Mesendoderm (in vitro differentiated cells): ENCODE measurements at regions not wholly inside any gene's neighbourhood (a gene's known extent, or its start where the extent isn't known, plus 50 kb on each side); places are given as distances from the start of the nearest gene placed in this dataset.
A peak's percentile ranks its signal among the peaks of the same experiment; 100 is the strongest.

Source experiments
- DNase-seq: peaks from one replicate; pipeline ENCODE4 v3.0.0; 2013
- H2AK5ac ChIP-seq: 2 replicates; pipeline ENCODE4 v1.6.1; 2013; ENCODE audit warnings: low read length, inconsistent platforms
- H2BK120ac ChIP-seq: 2 replicates; pipeline ENCODE4 v1.6.1; 2013; ENCODE audit warnings: low read depth, mild to moderate bottlenecking, low read length, moderate library complexity, mixed read lengths
- H2BK15ac ChIP-seq: replicated peaks from 2 replicates; pipeline ENCODE4 v1.6.1; 2013; ENCODE audit warnings: low read depth, mild to moderate bottlenecking, moderate library complexity
- H2BK5ac ChIP-seq: 2 replicates; pipeline ENCODE4 v1.6.1; 2013; ENCODE audit warnings: low read length, inconsistent platforms
- H3K18ac ChIP-seq: 2 replicates; pipeline ENCODE4 v1.6.1; 2013; ENCODE audit warnings: mild to moderate bottlenecking, low read length, mixed read lengths
- H3K23ac ChIP-seq: one replicate; pipeline ENCODE4 v1.6.1; 2013; ENCODE audit warnings: low read length
- H3K27ac ChIP-seq: 2 replicates; pipeline ENCODE4 v1.5.1; 2013; ENCODE audit warnings: low read depth, mild to moderate bottlenecking, inconsistent platforms, low read length, moderate library complexity
- H3K27me3 ChIP-seq: 2 replicates; pipeline ENCODE4 v1.6.1; 2013; ENCODE audit warnings: low read length, control low read depth, mild to moderate bottlenecking, inconsistent platforms; ENCODE audit not compliant: insufficient read depth, poor library complexity
- H3K36me3 ChIP-seq: 2 replicates; pipeline ENCODE4 v1.6.1; 2013; ENCODE audit warnings: low read length, inconsistent platforms; ENCODE audit not compliant: control insufficient read depth, insufficient read depth
- H3K4ac ChIP-seq: one replicate; pipeline ENCODE4 v1.6.1; 2013; ENCODE audit warnings: low read depth, mild to moderate bottlenecking, low read length, moderate library complexity
- H3K4me1 ChIP-seq: 2 replicates; pipeline ENCODE4 v1.6.1; 2013; ENCODE audit warnings: low read depth, low read length, inconsistent platforms; ENCODE audit not compliant: control insufficient read depth
- H3K4me2 ChIP-seq: 2 replicates; pipeline ENCODE4 v1.6.1; 2013; ENCODE audit warnings: low read length
- H3K4me3 ChIP-seq: 2 replicates; pipeline ENCODE4 v1.5.1; 2013; ENCODE audit warnings: mild to moderate bottlenecking, low read length
- H3K56ac ChIP-seq: one replicate; pipeline ENCODE4 v1.6.1; 2013; ENCODE audit warnings: low read length
- H3K79me1 ChIP-seq: 2 replicates; pipeline ENCODE4 v1.6.1; 2013; ENCODE audit warnings: low read length, inconsistent platforms
- H3K79me2 ChIP-seq: 2 replicates; pipeline ENCODE4 v1.6.1; 2013; ENCODE audit warnings: mild to moderate bottlenecking, low read length; ENCODE audit not compliant: control insufficient read depth, insufficient read depth
- H3K9ac ChIP-seq: 2 replicates; pipeline ENCODE4 v1.6.1; 2013; ENCODE audit warnings: low read length, inconsistent platforms
- H4K5ac ChIP-seq: one replicate; pipeline ENCODE4 v1.6.1; 2013; ENCODE audit warnings: low read length
- H4K8ac ChIP-seq: one replicate; pipeline ENCODE4 v1.6.1; 2013; ENCODE audit warnings: low read depth, mild to moderate bottlenecking, control low read depth, low read length, moderate library complexity
- WGBS: extraction: QIAGEN DNeasy Blood & Tissue Kit; methylation state at CpG from one replicate; pipeline ENCODE4 v1.1.7; 2013; ENCODE audit warnings: low lambda C conversion rate, missing lambda C conversion rate; ENCODE audit not compliant: insufficient coverage; ENCODE audit errors: extremely low coverage; 5-methylcytosine and 5-hydroxymethylcytosine counted together

- H3K27me3 ChIP-seq: no peaks in the 10 kb centered on the region
- no peak overlapping the region for H3K9ac ChIP-seq
- H2BK5ac ChIP-seq: no peak overlapping the region
- no peak overlapping the region for H2AK5ac ChIP-seq
- no peaks in the 10 kb centered on the region for H3K79me2 ChIP-seq
- DNase-seq: no peak
- H3K4ac ChIP-seq: no peak overlapping the region
- no peak overlapping the region for H2BK120ac ChIP-seq
- no peak overlapping the region for H2BK15ac ChIP-seq
- no peaks in the 10 kb centered on the region for H3K36me3 ChIP-seq
- H3K4me3 ChIP-seq: no peak overlapping the region
- no peak overlapping the region for H3K23ac ChIP-seq
- no peaks in the 10 kb centered on the region for H3K4me1 ChIP-seq
- no peaks in the 10 kb centered on the region for H3K79me1 ChIP-seq
- no CpG with 5 or more reads among the region's 2 CpGs for WGBS
- no peak overlapping the region for H3K27ac ChIP-seq
- H3K4me2 ChIP-seq: no peak overlapping the region
- H3K56ac ChIP-seq: no peak overlapping the region
- no peak overlapping the region for H3K18ac ChIP-seq
- H4K8ac ChIP-seq: no peak overlapping the region
- H4K5ac ChIP-seq: no peak overlapping the region
These were observed 125.1 kb downstream of the PRRX1 start for GRCh38 chr1:170789063-170789462.

- H3K23ac ChIP-seq: no peak overlapping the region
- H3K4me3 ChIP-seq: no peak overlapping the region
- H3K79me1 ChIP-seq: no peaks in the 10 kb centered on the region
- no peaks in the 10 kb centered on the region for H3K4me1 ChIP-seq
- H3K56ac ChIP-seq: no peak overlapping the region
- H4K8ac ChIP-seq: no peak overlapping the region
- H2BK120ac ChIP-seq: no peak overlapping the region
- no peaks in the 10 kb centered on the region for H3K27me3 ChIP-seq
- no peak overlapping the region for H3K18ac ChIP-seq
- peak; percentile 41 for DNase-seq
- H2BK5ac ChIP-seq: no peak overlapping the region
- H3K27ac ChIP-seq: no peak overlapping the region
- no peak overlapping the region for H2AK5ac ChIP-seq
- WGBS: no CpG with 5 or more reads among the region's 2 CpGs
- H3K4me2 ChIP-seq: no peak overlapping the region
- no peaks in the 10 kb centered on the region for H3K79me2 ChIP-seq
- no peak overlapping the region for H4K5ac ChIP-seq
- no peak overlapping the region for H3K4ac ChIP-seq
- no peak overlapping the region for H3K9ac ChIP-seq
- no peaks in the 10 kb centered on the region for H3K36me3 ChIP-seq
- no peak overlapping the region for H2BK15ac ChIP-seq
These were observed 126.2 kb downstream of the PRRX1 start for GRCh38 chr1:170790175-170790574.

DNA sequence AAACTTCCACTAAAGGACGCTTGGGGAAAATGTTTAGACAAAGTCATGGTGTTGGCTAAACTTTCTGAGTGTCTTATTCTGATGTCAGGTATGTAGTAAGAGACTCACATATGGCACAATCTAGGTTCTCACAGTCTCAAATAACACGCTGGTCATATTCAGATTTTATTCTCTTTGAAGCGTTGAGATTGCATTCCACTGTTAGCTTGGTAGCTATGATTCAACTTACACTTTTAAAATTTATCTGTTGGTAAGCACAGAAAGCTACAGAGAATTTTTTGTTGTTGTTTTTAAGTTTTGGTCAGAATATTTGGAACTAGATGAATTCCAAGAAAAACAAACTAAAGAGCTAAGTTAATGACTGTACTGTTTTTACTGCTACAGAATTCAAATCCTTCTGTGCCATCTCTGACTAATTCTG lies 126.7 kb downstream of the PRRX1 start:
- DNase-seq: no peak
- no CpG with 5 or more reads among the region's 3 CpGs for WGBS
- no peak overlapping the region for H4K5ac ChIP-seq

DNA sequence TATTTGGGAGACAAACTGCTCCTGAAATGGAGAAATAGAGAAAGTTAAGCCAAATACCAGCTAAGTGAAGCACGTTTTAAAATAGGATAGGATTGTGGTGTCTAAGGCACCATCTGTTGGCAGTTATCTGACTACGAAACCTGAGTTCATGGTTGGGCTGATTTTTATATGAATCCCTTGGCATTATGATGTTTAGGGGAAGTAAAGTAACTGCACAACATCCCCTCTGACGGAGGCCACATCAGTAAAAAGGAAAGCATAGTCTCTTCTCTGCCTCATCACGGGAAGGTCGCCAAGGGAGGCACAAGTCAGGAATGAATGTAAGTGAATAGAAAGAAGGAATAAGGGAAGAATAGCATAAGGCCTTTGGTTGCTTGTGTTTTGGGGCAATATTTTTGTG lies 128.0 kb downstream of the PRRX1 start:
- H2BK120ac ChIP-seq: no peak overlapping the region
- no peak overlapping the region for H3K18ac ChIP-seq
- no peak overlapping the region for H4K5ac ChIP-seq
- H4K8ac ChIP-seq: no peak overlapping the region
- no peak overlapping the region for H3K4me3 ChIP-seq
- no peak overlapping the region for H3K27ac ChIP-seq
- no peak overlapping the region for H3K4me2 ChIP-seq
- H3K9ac ChIP-seq: no peak overlapping the region
- no peak overlapping the region for H3K56ac ChIP-seq
- no peak overlapping the region for H2AK5ac ChIP-seq
- no peaks in the 10 kb centered on the region for H3K79me2 ChIP-seq
- no CpG with 5 or more reads among the region's 5 CpGs for WGBS
- no peaks in the 10 kb centered on the region for H3K4me1 ChIP-seq
- H3K4ac ChIP-seq: no peak overlapping the region
- H3K27me3 ChIP-seq: no peaks in the 10 kb centered on the region
- H3K79me1 ChIP-seq: no peaks in the 10 kb centered on the region
- H2BK5ac ChIP-seq: no peak overlapping the region
- DNase-seq: no peak
- H3K23ac ChIP-seq: no peak overlapping the region
- no peaks in the 10 kb centered on the region for H3K36me3 ChIP-seq
- H2BK15ac ChIP-seq: no peak overlapping the region

More for the DNA sequence above, 126.7 kb downstream of the PRRX1 start:
- Histone ChIP-seq H3K4ac (no peak overlapping the region), H2BK120ac (no peak overlapping the region), H3K9ac (no peak overlapping the region), H3K27me3 (no peaks in the 10 kb centered on the region), H3K79me1 (no peaks in the 10 kb centered on the region), H3K18ac (no peak overlapping the region), H3K4me3 (no peak overlapping the region), H2AK5ac (no peak overlapping the region), H3K79me2 (no peaks in the 10 kb centered on the region), H3K4me1 (no peaks in the 10 kb centered on the region), H4K8ac (no peak overlapping the region), H3K36me3 (no peaks in the 10 kb centered on the region), H3K23ac (no peak overlapping the region), H3K27ac (no peak overlapping the region), H3K56ac (no peak overlapping the region), H2BK5ac (no peak overlapping the region), H2BK15ac (no peak overlapping the region), H3K4me2 (no peak overlapping the region)

DNA sequence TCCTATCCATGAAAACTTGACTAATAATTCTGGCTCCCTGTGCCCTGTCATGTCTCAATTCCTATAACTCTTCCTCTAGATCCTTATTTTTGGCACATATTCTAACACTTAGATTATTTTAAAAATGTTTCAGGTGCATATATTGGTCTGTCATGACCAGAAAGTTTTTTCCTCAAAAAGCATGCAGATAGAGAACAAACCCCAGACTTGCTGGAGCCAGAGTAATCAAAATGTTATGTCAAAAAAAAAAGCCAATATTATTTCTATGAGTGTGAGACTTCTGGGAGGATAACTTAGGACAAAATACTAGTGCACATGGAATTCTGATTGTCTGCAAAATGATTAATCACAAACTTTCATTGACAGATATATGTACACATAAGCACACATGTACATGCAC lies 135.1 kb upstream of the MROH9 start:
- Histone ChIP-seq H3K36me3 (no peaks in the 10 kb centered on the region), H4K8ac (no peak overlapping the region), H3K4ac (no peak overlapping the region), H2AK5ac (no peak overlapping the region), H3K27ac (no peak overlapping the region), H3K18ac (no peak overlapping the region), H3K4me3 (no peak overlapping the region), H3K4me2 (no peak overlapping the region), H3K27me3 (no peaks in the 10 kb centered on the region), H2BK120ac (no peak overlapping the region), H3K79me2 (no peaks in the 10 kb centered on the region), H2BK5ac (no peak overlapping the region), H3K79me1 (no peaks in the 10 kb centered on the region), H3K4me1 (no peaks in the 10 kb centered on the region), H3K56ac (no peak overlapping the region), H3K9ac (no peak overlapping the region), H2BK15ac (no peak overlapping the region), H4K5ac (no peak overlapping the region), H3K23ac (no peak overlapping the region)
- DNase-seq: no peak

- no peaks in the 10 kb centered on the region for H3K36me3 ChIP-seq
- H3K56ac ChIP-seq: no peak overlapping the region
- no peaks in the 10 kb centered on the region for H3K27me3 ChIP-seq
- H2BK15ac ChIP-seq: no peak overlapping the region
- H4K5ac ChIP-seq: no peak overlapping the region
- no peak overlapping the region for H3K4me3 ChIP-seq
- H3K4me2 ChIP-seq: no peak overlapping the region
- no peak overlapping the region for H2AK5ac ChIP-seq
- H3K18ac ChIP-seq: no peak overlapping the region
- DNase-seq: no peak
- no peaks in the 10 kb centered on the region for H3K79me1 ChIP-seq
- no peaks in the 10 kb centered on the region for H3K4me1 ChIP-seq
- no peaks in the 10 kb centered on the region for H3K79me2 ChIP-seq
- H3K27ac ChIP-seq: no peak overlapping the region
- no CpG with 5 or more reads among the region's 6 CpGs for WGBS
- no peak overlapping the region for H2BK120ac ChIP-seq
- no peak overlapping the region for H4K8ac ChIP-seq
- H2BK5ac ChIP-seq: no peak overlapping the region
- H3K4ac ChIP-seq: no peak overlapping the region
- H3K9ac ChIP-seq: no peak overlapping the region
- no peak overlapping the region for H3K23ac ChIP-seq
These were observed 134.5 kb upstream of the MROH9 start for GRCh38 chr1:170800812-170801211.
